SK-N-SH (cell line): ENCODE measurements at regions not wholly inside any gene's neighbourhood (a gene's known extent, or its start where the extent isn't known, plus 50 kb on each side); places are given as distances from the start of the nearest gene placed in this dataset.

Source experiments
- EZH2phosphoT487 ChIP-seq: fragments of 200-600 bp; sonication (generic); IDR thresholded peaks from 2 replicates; pipeline ENCODE4 v1.6.1; 2017; ENCODE audit warnings: low read depth, mixed run types, mild to moderate bottlenecking, antibody characterized with exemption, moderate library complexity, borderline replicate concordance
- TCF12 ChIP-seq: IDR thresholded peaks from 2 replicates; pipeline ENCODE4 v1.4.0; 2012

DNA sequence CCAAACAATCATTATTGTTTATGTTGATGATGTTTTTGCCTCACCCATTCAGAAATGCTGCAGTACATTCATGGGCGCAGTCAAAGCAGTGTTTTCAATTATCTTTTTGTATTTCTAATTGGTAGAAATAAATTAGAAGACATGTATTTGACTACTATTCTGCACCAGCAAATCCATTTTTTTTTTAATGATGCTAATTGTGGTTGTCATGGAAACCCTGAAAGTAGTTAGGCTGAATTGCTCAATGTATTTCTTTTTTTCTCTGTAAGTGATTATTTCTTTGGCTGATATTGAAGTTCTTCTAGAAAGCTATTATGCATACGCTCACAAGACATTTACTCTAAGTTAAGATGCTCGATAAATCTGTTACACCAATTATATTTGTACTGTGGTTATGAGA, 101.2 kb downstream of the RFC3 start:
- TF ChIP-seq EZH2phosphoT487 (no peak), TCF12 (no peak)
